OCI-LY1 (cell line): ENCODE measurements at regions not wholly inside any gene's neighbourhood (a gene's known extent, or its start where the extent isn't known, plus 50 kb on each side); places are given as distances from the start of the nearest gene placed in this dataset.

ENCODE experiments used
- CTCF ChIP-seq: fragments of 200-600 bp; sonication (generic), shearing (Covaris generic); IDR thresholded peaks from 2 replicates; pipeline ENCODE4 v1.5.1; 2017; ENCODE audit warnings: mild to moderate bottlenecking, antibody characterized with exemption, low read length, moderate library complexity, mixed read lengths
- EZH2 ChIP-seq: fragments of 200-600 bp; sonication (generic), shearing (Covaris generic); IDR thresholded peaks from 2 replicates; pipeline ENCODE4 v1.8.0; 2017; ENCODE audit warnings: borderline replicate concordance, mixed run types, mild to moderate bottlenecking, antibody characterized with exemption, low read length, moderate library complexity, mixed read lengths

- TF ChIP-seq CTCF (no peak), EZH2 (no peak)
Measured at GRCh38 chr20:11260611-11261010, 586.8 kb upstream of the JAG1 start.
